DOHH2 (cell line): ENCODE measurements at regions not wholly inside any gene's neighbourhood (a gene's known extent, or its start where the extent isn't known, plus 50 kb on each side); places are given as distances from the start of the nearest gene placed in this dataset.

Experiments used
- CTCF ChIP-seq: fragments of 200-600 bp; sonication (generic); IDR thresholded peaks from one replicate; pipeline ENCODE4 v1.5.1; 2014; ENCODE audit warnings: antibody characterized with exemption, mild to moderate bottlenecking, low read depth, low read length; ENCODE audit not compliant: poor library complexity, severe bottlenecking
- EZH2phosphoT487 ChIP-seq: fragments of 200-600 bp; sonication (generic); IDR thresholded peaks from 2 replicates; pipeline ENCODE4 v1.6.1; 2017; ENCODE audit warnings: borderline replicate concordance, mild to moderate bottlenecking, antibody characterized with exemption, low read length, moderate library complexity, mixed read lengths

GRCh38 chr6:132978685-132979084, 164.3 kb downstream of the RPS12 start:
- TF ChIP-seq CTCF (no peak), EZH2phosphoT487 (no peak)
